Prostate gland (tissue), 2 donors: ENCODE measurements at regions not wholly inside any gene's neighbourhood (a gene's known extent, or its start where the extent isn't known, plus 50 kb on each side); places are given as distances from the start of the nearest gene placed in this dataset.

ENCODE experiments used
- DNase-seq: peaks from one replicate; pipeline ENCODE4 v3.0.0-alpha.2; 2019; ENCODE audit warnings: low spot score
- H3K27ac ChIP-seq, 2 donors: fragments of 200-600 bp; sonication (generic); 2 replicates each; pipeline ENCODE4 v1.5.1; 2017 to 2019
- H3K27me3 ChIP-seq: fragments of 200-600 bp; sonication (generic); replicated peaks from 2 replicates; pipeline ENCODE4 v1.5.1; 2019; ENCODE audit not compliant: insufficient read depth
- H3K36me3 ChIP-seq, 2 donors: fragments of 200-600 bp; sonication (generic); 1 replicate in 1 of 2; 2 replicates in 1 of 2; pipeline versions ENCODE4 v1.5.1 to v1.8.1; 2017 to 2019
- H3K4me1 ChIP-seq: fragments of 200-600 bp; sonication (generic); replicated peaks from 2 replicates; pipeline ENCODE4 v1.5.1; 2019
- H3K4me3 ChIP-seq, 2 donors: fragments of 200-600 bp; sonication (generic); 2 replicates each; pipeline ENCODE4 v1.5.1; 2017 to 2019
- H3K9me3 ChIP-seq: fragments of 200-600 bp; sonication (generic); 2 replicates; pipeline ENCODE4 v1.5.1; 2017
- POLR2A ChIP-seq: fragments of 450-650 bp; IDR thresholded peaks from one replicate; pipeline ENCODE4 v1.6.1; 2016; ENCODE audit warnings: antibody characterized with exemption, mild to moderate bottlenecking
- POLR2AphosphoS5 ChIP-seq: sonication (generic); formaldehyde crosslinking; IDR thresholded peaks from one replicate; pipeline ENCODE4 v1.6.1; 2017; ENCODE audit warnings: antibody characterized with exemption
- WGBS: methylation state at CpG from one replicate; pipeline ENCODE4 v1.1.5; 2018; 5-methylcytosine and 5-hydroxymethylcytosine counted together
- intact Hi-C: fragments of 100-400 bp; cut with DNase I; formaldehyde crosslinking; loops from one replicate; pipeline ENCODE4 v1.14.2; 2022
- TF ChIP-seq, protein P1 (sequence below), 4 experiments: fragments of 200-600 bp in 2 of 4; fragments of 450-650 bp in 2 of 4; sonication (generic) in 2 of 4; IDR thresholded peaks; 1 replicate in 3 of 4; 2 replicates in 1 of 4; pipeline ENCODE4 v1.5.1; 2016 to 2019; ENCODE audit warnings: antibody characterized with exemption in 4 of 4, mild to moderate bottlenecking in 2 of 4, moderate library complexity in 2 of 4

- no peak for DNase-seq
- no peaks in the 10 kb centered on the region for H3K36me3 ChIP-seq
- no peaks in the 10 kb centered on the region for H3K4me1 ChIP-seq
- H3K27me3 ChIP-seq: no peaks in the 10 kb centered on the region
- no peak overlapping the region for H3K27ac ChIP-seq
- H3K4me3 ChIP-seq: no peak overlapping the region
- intact Hi-C loops: no loop called here
- no peaks in the 10 kb centered on the region for H3K9me3 ChIP-seq
- TF ChIP-seq POLR2A: no peak
- TF ChIP-seq, protein P1, sequence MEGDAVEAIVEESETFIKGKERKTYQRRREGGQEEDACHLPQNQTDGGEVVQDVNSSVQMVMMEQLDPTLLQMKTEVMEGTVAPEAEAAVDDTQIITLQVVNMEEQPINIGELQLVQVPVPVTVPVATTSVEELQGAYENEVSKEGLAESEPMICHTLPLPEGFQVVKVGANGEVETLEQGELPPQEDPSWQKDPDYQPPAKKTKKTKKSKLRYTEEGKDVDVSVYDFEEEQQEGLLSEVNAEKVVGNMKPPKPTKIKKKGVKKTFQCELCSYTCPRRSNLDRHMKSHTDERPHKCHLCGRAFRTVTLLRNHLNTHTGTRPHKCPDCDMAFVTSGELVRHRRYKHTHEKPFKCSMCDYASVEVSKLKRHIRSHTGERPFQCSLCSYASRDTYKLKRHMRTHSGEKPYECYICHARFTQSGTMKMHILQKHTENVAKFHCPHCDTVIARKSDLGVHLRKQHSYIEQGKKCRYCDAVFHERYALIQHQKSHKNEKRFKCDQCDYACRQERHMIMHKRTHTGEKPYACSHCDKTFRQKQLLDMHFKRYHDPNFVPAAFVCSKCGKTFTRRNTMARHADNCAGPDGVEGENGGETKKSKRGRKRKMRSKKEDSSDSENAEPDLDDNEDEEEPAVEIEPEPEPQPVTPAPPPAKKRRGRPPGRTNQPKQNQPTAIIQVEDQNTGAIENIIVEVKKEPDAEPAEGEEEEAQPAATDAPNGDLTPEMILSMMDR (IDR thresholded peaks at IDR 0.05): no peak
- no peak for TF ChIP-seq POLR2AphosphoS5
- WGBS: 71% methylated on average over 1 of the region's 1 CpG
These were observed 89.9 kb upstream of the PRDM11 start for GRCh38 chr11:45056529-45056928.

- intact Hi-C loops: no loop called here
- H3K4me1 ChIP-seq: no peaks in the 10 kb centered on the region
- H3K36me3 ChIP-seq: no peaks in the 10 kb centered on the region
- DNase-seq: no peak
- H3K4me3 ChIP-seq: no peak overlapping the region
- no peaks in the 10 kb centered on the region for H3K9me3 ChIP-seq
- H3K27ac ChIP-seq: no peak overlapping the region
- TF ChIP-seq POLR2A: no peak
- TF ChIP-seq, protein P1 (IDR thresholded peaks at IDR 0.05): no peak
- TF ChIP-seq POLR2AphosphoS5: no peak
- H3K27me3 ChIP-seq: no peaks in the 10 kb centered on the region
- 84% methylated on average over 5 of the region's 5 CpGs for WGBS
These were observed 88.3 kb upstream of the PRDM11 start for GRCh38 chr11:45057938-45058646.

DNA sequence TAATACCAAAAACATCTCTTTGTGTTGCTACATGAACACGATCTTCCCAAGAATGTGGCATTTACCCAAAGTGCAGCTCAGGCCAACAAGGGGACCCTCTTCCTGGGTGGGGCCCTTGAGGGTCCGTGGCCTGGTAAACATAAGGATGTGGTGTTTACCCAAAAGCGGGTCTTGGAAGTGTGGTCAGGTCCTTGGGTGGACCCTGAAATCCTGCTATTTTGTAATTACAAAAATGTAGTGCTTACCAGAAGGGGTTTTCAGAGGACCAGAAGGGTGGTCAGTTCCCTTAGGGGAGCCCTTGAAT lies 87.8 kb upstream of the PRDM11 start:
- Histone ChIP-seq H3K4me1 (no peaks in the 10 kb centered on the region), H3K9me3 (no peaks in the 10 kb centered on the region), H3K36me3 (no peaks in the 10 kb centered on the region), H3K27me3 (no peaks in the 10 kb centered on the region), H3K4me3 (no peak overlapping the region), H3K27ac (no peak overlapping the region)
- no peak for DNase-seq
- 70% methylated on average over 3 of the region's 3 CpGs for WGBS
- intact Hi-C loops: no loop called here
- TF ChIP-seq, protein P1 (IDR thresholded peaks at IDR 0.05): no peak
- TF ChIP-seq POLR2AphosphoS5 (no peak), POLR2A (no peak)

GRCh38 chr11:45060707-45061106 lies 85.7 kb upstream of the PRDM11 start:
- intact Hi-C loops: no loop called here

DNA sequence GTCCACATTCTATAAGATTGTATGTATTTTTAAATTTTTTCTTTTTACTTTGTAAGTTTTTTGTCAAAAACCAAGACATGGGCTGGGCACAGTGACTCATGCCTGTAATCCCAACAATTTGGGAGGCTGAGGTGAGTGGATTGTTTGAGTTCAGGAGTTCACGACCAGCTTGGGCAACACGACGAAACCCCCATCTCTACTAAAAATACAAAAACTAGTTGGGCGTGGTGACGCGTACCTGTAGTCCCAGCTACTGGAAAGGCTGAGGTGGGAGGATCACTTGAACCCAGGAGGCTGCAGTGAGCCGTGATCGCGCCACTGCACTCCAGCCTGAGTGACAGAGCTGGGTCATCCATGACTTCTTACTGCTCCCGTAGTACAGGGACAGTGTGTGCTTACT lies 84.8 kb upstream of the PRDM11 start:
- TF ChIP-seq POLR2A (no peak), POLR2AphosphoS5 (no peak)
- TF ChIP-seq, protein P1 (IDR thresholded peaks at IDR 0.05): no peak
- DNase-seq: no peak
- Histone ChIP-seq H3K4me1 (no peaks in the 10 kb centered on the region), H3K36me3 (no peaks in the 10 kb centered on the region), H3K27ac (no peak overlapping the region), H3K9me3 (no peaks in the 10 kb centered on the region), H3K27me3 (no peaks in the 10 kb centered on the region), H3K4me3 (no peak overlapping the region)
- WGBS: 82% methylated on average over 10 of the region's 10 CpGs
- intact Hi-C loops: no loop called here

More at GRCh38 chr11:45060707-45061106, 85.7 kb upstream of the PRDM11 start:
- Histone ChIP-seq H3K27me3 (no peaks in the 10 kb centered on the region), H3K9me3 (no peaks in the 10 kb centered on the region), H3K4me1 (no peaks in the 10 kb centered on the region), H3K36me3 (no peaks in the 10 kb centered on the region), H3K27ac (no peak overlapping the region), H3K4me3 (no peak overlapping the region)
- TF ChIP-seq POLR2AphosphoS5 (no peak), POLR2A (no peak)
- TF ChIP-seq, protein P1 (IDR thresholded peaks at IDR 0.05): no peak
- DNase-seq: no peak
- WGBS: 73% methylated on average over 8 of the region's 8 CpGs
